Esophagus (tissue), 2 donors: ENCODE measurements at regions not wholly inside any gene's neighbourhood (a gene's known extent, or its start where the extent isn't known, plus 50 kb on each side); places are given as distances from the start of the nearest gene placed in this dataset.

Experiments
- H3K27ac ChIP-seq, 2 donors: one replicate each; pipeline ENCODE4 v1.5.1; 2013; ENCODE audit warnings: low read depth in 2 of 2, mild to moderate bottlenecking in 2 of 2, inconsistent platforms in 1 of 2, low read length in 1 of 2, moderate library complexity in 1 of 2
- H3K27me3 ChIP-seq, 2 donors: one replicate each; pipeline ENCODE4 v1.6.1; 2013; ENCODE audit warnings: low read length in 2 of 2, control low read depth in 1 of 2, mild to moderate bottlenecking in 1 of 2; ENCODE audit not compliant: insufficient read depth in 2 of 2, control insufficient read depth in 1 of 2
- H3K36me3 ChIP-seq, 2 donors: one replicate each; pipeline ENCODE4 v1.6.1; 2013; ENCODE audit warnings: low read length in 1 of 2; ENCODE audit not compliant: control insufficient read depth in 2 of 2, insufficient read depth in 2 of 2
- H3K4me1 ChIP-seq, 2 donors: one replicate each; pipeline ENCODE4 v1.6.1; 2013; ENCODE audit warnings: low read length in 1 of 2; ENCODE audit not compliant: control insufficient read depth in 2 of 2, insufficient read depth in 2 of 2
- H3K4me3 ChIP-seq, 2 donors: one replicate each; pipeline ENCODE4 v1.5.1; 2013; ENCODE audit warnings: low read length in 2 of 2, mild to moderate bottlenecking in 2 of 2, low read depth in 1 of 2, moderate library complexity in 1 of 2
- H3K9me3 ChIP-seq, 2 donors: one replicate each; pipeline ENCODE4 v1.6.1; 2013; ENCODE audit warnings: mild to moderate bottlenecking in 2 of 2, low read depth in 1 of 2, low read length in 1 of 2, moderate library complexity in 1 of 2; ENCODE audit not compliant: control insufficient read depth in 2 of 2, insufficient read depth in 1 of 2
- WGBS, 2 donors: extraction: QIAGEN DNeasy Blood & Tissue Kit; methylation state at CpG; one replicate each; pipeline ENCODE4 v1.1.7; 2013; 5-methylcytosine and 5-hydroxymethylcytosine counted together
- donor health status: healthy with polysubstance abuse.
- donor health status: Bipolar disorder and iron deficiency.

- Histone ChIP-seq H3K27ac (no peak overlapping the region), H3K4me3 (no peak overlapping the region), H3K4me1 (peaks cover 3% of the 10 kb centered on the region in 2 donors), H3K9me3 (peaks cover 0 to 16% of the 10 kb centered on the region in 2 donors), H3K27me3 (no peaks in the 10 kb centered on the region), H3K36me3 (no peaks in the 10 kb centered on the region)
- WGBS, 2 donors, result 72 to 79% methylated on average over 7 of the region's 7 CpGs
These were observed 77.4 kb upstream of the GPC1 start for GRCh38 chr2:240358080-240358479.

- H3K4me1 ChIP-seq, result peaks cover 0 to 3% of the 10 kb centered on the region in 2 donors
- 78 to 83% methylated on average over 11 to 13 of the region's 13 CpGs for WGBS, 2 donors
- H3K4me3 ChIP-seq, result no peak overlapping the region
- H3K27ac ChIP-seq, result no peak overlapping the region
- H3K36me3 ChIP-seq, result no peaks in the 10 kb centered on the region
- peaks cover 0 to 16% of the 10 kb centered on the region in 2 donors for H3K9me3 ChIP-seq
- no peaks in the 10 kb centered on the region for H3K27me3 ChIP-seq
These were observed 76.6 kb upstream of the GPC1 start for GRCh38 chr2:240358821-240359397.

DNA sequence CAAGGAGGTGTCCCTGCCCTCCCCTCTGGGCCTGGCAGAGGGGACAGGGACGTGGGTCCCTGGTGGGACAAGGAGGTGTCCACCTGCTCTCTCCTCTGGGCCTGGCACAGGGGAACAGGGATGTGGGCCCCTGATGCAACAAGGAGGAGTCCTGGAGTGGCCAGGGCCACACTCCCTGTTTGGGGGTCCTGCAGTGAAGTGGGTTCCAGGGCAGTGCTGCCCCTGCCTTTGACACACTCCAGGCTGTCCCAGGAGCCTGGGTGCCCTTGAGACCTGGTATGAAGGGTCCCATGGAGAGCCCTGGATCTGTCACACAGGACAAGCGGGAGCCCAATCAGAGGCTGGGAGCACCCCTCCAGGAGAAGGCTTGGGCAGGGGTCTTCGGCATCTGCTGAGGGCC is 75.8 kb upstream of the GPC1 start:
- no peaks in the 10 kb centered on the region for H3K27me3 ChIP-seq
- H3K9me3 ChIP-seq, result peaks cover 0 to 16% of the 10 kb centered on the region in 2 donors
- H3K27ac ChIP-seq, result no peak overlapping the region
- H3K36me3 ChIP-seq, result no peaks in the 10 kb centered on the region
- H3K4me1 ChIP-seq, result peaks cover 0 to 3% of the 10 kb centered on the region in 2 donors
- WGBS, 2 donors, result 82 to 90% methylated on average over 3 of the region's 3 CpGs
- H3K4me3 ChIP-seq, result no peak overlapping the region

- Histone ChIP-seq H3K36me3 (no peaks in the 10 kb centered on the region), H3K4me1 (peaks cover 0 to 3% of the 10 kb centered on the region in 2 donors), H3K27me3 (no peaks in the 10 kb centered on the region), H3K9me3 (peaks cover 0 to 16% of the 10 kb centered on the region in 2 donors), H3K4me3 (no peak overlapping the region), H3K27ac (no peak overlapping the region)
- 89 to 90% methylated on average over 9 of the region's 9 CpGs for WGBS, 2 donors
These were observed 74.6 kb upstream of the GPC1 start for GRCh38 chr2:240360645-240361475.

DNA sequence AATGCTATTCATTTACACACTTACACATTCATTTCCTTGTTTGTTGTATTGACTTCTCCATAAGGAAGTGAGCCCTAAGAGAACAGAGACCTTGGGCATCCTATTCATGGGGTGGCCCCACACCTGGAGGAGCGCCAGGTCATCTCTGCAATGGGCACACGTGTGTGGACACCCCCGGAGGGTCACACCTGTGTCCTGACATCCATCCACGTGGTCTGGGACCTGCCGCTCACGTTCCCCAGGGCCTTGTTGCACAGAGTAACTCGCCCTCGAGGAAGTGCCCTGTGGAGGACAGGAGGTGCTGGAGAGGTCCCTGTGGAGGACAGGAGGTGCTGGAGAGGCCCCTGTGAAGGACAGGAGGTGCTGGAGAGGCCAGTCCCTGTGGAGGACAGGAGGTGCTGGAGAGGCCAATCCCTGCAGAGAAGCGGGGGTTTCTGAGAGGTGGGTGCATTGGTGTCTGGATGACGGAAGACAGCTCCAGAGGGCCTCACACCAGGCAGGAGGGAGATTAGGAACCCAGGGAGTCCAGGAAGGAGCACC is 73.2 kb upstream of the GPC1 start:
- Histone ChIP-seq H3K27me3 (no peaks in the 10 kb centered on the region), H3K9me3 (peaks cover 0 to 16% of the 10 kb centered on the region in 2 donors), H3K36me3 (no peaks in the 10 kb centered on the region), H3K27ac (no peak overlapping the region), H3K4me3 (no peak overlapping the region), H3K4me1 (peaks cover 0 to 3% of the 10 kb centered on the region in 2 donors)
- 81 to 85% methylated on average over 10 of the region's 10 CpGs for WGBS, 2 donors

GRCh38 chr2:240362826-240363745 is 72.4 kb upstream of the GPC1 start:
- no peak overlapping the region for H3K27ac ChIP-seq
- H3K27me3 ChIP-seq, result no peaks in the 10 kb centered on the region
- WGBS, 2 donors, result 64% methylated on average over 28 of the region's 28 CpGs
- H3K4me3 ChIP-seq, result no peak overlapping the region
- peaks cover 0 to 3% of the 10 kb centered on the region in 2 donors for H3K4me1 ChIP-seq
- no peaks in the 10 kb centered on the region for H3K36me3 ChIP-seq
- peaks cover 0 to 16% of the 10 kb centered on the region in 2 donors for H3K9me3 ChIP-seq

DNA sequence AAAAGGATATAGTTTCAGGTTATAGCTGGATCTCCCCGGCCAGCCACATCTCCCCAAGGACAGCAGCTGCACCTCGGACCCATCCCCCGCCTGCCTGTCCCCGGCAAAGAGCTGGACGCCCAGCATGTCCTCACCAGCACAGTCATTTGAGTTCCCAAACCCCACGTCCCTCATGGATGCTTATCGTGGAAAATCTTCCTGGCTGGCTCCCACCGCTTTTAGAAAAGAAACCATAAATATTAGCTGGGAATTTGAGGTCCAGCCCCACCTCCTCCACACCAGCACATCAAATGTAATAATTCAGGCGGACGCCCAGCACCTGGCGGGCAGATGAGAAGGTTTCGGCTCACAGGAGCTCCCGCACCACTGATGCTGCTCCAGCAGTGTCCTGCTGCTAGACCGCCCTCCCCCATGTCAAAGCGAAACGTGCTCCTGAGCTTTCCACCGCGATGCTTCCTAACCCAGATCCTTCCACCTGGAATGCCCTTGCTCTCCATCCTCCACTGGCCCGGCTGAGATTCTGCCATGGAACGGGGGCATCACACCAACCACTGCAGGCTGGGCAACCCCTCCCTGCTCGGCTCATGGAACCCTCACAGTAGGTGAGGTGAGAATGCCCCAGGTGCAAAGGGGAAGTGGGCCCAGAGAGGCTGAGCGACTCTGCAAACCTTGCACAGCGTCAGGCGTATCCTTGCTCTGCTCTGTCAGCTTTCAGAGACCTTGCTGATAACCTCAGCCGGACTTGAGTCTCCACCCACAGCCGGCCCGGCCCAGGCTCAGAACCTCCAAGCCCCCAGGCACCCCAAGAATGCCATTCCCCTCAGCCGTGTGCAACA is 71.5 kb upstream of the GPC1 start:
- 75 to 79% methylated on average over 28 of the region's 28 CpGs for WGBS, 2 donors
- peaks cover 0 to 3% of the 10 kb centered on the region in 2 donors for H3K4me1 ChIP-seq
- H3K36me3 ChIP-seq, result no peaks in the 10 kb centered on the region
- H3K9me3 ChIP-seq, result peaks cover 0 to 15% of the 10 kb centered on the region in 2 donors
- H3K27me3 ChIP-seq, result no peaks in the 10 kb centered on the region
- no peak overlapping the region for H3K27ac ChIP-seq
- H3K4me3 ChIP-seq, result no peak overlapping the region

GRCh38 chr2:240364582-240364960 is 70.9 kb upstream of the GPC1 start:
- Histone ChIP-seq H3K36me3 (no peaks in the 10 kb centered on the region), H3K27me3 (no peaks in the 10 kb centered on the region), H3K27ac (no peak overlapping the region), H3K4me1 (peaks cover 0 to 3% of the 10 kb centered on the region in 2 donors), H3K4me3 (no peak overlapping the region), H3K9me3 (peaks cover 0 to 12% of the 10 kb centered on the region in 2 donors)
- WGBS, 2 donors, result 59 to 74% methylated on average over 16 of the region's 16 CpGs
